ENCODE measurements at regions not wholly inside any gene's neighbourhood (a gene's known extent, or its start where the extent isn't known, plus 50 kb on each side); places are given as distances from the start of the nearest gene placed in this dataset.

DNA sequence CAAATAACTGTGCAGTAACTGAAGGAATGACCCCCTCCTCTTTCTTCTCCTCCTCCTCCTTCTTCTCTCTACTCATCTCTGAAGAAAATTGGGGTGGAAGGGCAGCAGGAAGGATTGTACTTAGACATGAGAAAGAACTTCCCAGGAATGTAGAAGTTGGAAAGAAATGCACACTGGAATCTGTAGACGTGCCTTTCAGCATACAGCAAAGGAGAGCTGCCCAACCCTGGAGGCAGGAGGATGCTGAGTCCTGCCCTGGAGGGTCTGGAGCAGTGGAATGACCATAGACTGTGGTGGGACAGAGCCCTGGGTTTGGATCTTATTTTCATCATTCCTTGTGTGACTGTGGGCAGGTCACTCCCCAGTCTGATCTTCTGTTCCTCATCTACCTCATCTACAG lies 80.1 kb downstream of the PJA1 start:
- no peak for DNase-seq (ENCODE audit: low spot score in 2 of 2)
- FAIRE-seq = no peak

DNA sequence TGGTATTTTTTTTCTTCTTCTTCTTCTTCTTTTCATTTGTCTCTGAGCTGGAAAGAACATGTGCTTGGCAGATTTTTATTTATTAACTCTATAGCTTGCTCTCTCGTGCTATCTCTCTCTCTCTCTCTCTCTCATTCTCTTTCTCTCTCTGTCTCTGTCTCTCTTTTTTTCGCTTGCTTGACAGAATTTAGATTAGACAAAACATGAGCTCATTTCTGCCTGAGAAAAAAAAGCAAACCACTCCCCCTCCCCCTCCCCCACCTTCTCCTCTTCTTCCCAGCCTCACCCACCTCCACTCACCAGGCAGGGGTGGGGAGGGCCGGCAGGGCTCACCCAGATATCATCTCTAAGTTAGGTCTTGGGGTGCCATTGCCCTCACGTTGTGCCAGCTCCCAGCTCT lies 81.5 kb downstream of the PJA1 start:
- FAIRE-seq (no peak), DNase-seq (ENCODE audit: low spot score in 2 of 2) (no peak)

DNA sequence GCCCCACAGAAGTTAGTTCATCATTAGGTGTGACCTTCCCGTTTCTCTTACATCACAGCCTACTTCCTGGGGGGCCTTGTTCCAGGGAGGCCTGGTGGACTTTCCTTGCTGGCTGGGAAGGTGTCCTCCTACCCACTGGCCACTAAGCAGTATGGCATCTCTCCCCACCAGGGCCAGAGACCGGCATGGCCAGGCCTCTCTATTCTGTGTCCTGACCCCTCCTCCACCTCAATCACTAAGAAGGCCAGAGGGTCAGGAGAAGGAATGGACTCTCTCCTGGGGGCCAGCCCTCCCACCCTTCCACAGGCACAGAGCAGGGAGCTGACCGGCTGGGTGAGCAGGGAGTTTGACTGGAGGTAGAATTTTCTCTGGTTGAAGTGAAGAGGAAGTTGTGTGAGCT lies 81.9 kb downstream of the PJA1 start:
- FAIRE-seq = no peak
- DNase-seq (ENCODE audit: low spot score in 2 of 2) = no peak

DNA sequence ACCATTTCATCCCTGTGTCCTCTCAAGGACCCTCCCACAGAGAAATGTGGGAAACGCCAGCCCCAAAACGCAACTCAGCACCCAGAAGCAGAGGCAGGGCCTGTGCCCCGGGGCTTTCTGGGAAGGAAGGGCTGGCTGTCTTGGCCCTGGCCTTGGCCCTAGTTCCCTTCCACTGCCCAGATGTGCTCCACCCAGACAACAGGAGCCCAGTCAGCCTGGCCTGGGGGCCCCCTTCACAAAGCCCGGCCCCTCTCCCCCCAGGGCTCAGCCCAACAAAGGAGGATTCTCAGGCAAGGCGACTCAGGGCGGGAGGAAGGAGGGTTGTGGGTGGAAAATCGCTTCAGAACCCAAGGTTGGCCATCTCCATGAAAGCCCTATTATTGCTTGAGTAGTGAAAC lies 82.5 kb downstream of the PJA1 start:
- FAIRE-seq = no peak
- no peak for DNase-seq (ENCODE audit: low spot score in 2 of 2)

DNA sequence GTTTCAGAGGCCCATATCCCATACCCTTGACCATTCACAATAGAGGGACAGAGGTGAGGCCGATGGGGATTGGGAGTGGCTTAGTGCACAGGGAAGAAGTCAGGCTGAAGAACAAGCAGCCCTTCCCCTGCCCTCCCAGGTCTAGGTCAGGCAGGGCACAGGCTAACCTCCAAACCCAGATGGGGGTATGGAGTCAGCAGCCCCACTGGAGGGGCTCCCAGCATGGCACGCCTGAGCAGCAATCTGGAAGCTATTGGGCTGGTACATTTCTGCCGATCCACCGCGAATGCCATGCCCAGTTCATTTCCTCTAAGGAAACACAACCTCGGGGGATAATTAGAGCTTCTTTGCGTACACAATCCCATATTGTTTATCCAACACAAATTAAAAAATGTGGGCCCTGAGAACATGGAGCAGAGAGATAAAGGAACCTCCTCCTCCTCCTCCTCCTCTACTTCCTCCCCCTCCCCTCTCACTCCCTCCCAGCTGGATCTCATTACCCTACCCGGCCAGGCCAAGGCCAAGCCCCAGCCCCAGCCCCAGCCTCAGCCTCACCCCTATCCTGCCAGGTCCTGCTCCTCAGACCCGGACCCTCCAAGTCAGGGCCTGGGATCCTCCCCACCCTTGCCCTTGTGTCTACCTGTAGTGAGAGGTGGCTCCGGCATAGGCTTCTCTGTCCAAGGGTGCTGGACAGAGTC lies 83.0 kb downstream of the PJA1 start:
- DNase-seq (ENCODE audit: low spot score in 2 of 2) (no peak), FAIRE-seq (no peak)

DNA sequence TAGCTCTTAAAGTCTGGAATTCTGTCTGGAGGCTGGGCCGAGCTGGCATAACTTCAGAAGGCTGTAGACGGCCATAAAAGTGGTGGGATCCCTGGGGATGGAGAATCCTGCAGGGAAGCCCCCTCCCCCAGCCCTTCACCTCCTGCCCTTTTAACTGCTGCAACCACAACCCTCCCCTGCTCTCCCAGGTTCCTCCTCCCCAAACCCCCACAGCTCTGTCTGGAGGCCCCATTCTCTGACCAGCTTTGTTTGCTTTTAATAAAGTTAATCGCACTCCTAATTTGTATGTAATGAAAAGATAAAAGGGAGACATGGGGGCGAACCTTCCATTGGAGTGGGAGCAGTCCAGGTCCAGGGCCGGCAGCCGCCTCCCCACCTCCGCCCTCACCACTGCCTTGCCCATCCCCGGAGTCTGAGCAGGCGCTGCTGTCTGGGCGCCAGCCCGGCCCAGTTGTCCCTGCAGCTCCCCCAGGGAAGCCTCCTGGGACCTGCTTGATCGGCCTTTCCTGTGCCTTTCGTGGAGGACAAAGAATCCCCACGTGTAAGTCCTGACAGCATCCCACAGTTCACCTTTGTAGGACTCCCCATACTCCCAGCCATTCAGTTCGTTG lies 84.3 kb downstream of the PJA1 start:
- DNase-seq (ENCODE audit: low spot score in 2 of 2) = no peak
- FAIRE-seq = no peak

DNA sequence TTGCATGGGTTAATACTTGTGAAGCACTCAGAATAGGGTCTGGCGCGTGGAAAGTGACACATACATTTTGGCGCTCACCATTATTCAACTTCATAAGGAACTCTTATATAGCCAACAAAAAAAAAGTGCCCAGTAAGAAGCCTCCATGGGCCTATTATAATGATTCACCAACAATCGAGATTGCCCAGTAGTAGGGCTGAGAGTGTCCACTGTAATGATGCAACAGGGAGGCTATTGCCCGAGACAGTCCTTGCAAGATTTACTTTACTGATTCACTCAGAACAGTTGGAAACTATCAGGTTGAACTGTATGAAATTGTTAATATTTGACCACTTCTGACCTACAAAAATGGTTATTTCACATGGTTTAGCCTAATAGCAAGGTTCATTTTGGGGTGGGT lies 86.0 kb downstream of the PJA1 start:
- FAIRE-seq = no peak
- no peak for DNase-seq (ENCODE audit: low spot score in 2 of 2)

DNA sequence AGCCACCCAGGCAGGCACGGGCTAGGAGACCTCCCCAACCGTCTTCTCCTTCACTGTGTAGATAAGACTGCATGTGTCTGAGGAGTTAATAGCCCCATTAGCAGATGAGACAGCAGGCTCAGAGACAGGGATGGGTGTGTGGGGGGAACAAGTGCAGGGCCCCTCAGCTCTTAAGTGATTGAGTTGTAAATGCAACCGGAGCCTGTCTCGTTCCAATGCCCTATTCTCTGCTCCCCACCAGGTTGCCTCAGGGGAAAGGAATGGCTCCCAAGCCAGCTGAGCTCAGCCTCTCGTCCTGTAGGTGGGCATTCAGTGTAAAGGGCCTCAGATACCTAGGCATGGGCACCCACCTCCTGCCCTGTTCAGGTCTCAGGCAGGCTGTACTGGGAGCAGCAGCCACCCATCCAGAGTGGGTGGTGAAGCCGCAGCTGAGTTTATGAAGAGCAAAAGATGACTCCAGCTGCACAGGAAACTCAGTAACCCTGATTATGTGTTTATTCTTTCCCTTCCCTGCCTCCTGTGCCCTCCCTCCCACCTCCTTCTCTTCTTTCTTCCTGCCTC lies 87.3 kb downstream of the PJA1 start:
- DNase-seq (ENCODE audit: low spot score in 2 of 2) (no peak), FAIRE-seq (no peak)

DNA sequence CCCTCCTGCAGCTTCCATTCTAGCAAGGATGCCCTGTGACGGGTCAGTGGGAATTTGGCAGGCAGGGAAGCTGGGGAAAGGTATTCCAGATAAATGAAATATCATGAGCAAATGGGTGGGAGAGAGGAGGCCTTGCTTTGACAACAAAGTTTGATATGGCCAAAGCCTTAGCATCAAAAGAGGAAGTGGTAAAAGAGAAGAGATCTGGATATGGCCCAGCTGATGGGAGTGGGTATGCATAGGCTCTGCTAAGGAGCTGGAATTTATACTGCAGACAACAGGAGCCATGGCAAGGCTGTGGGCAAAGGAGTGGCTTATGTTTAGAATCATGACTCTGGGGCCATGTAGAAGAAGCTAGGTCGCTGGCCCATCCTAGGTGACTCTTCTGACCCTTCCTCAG lies 89.2 kb downstream of the PJA1 start:
- DNase-seq (ENCODE audit: low spot score in 2 of 2) = no peak
- FAIRE-seq = no peak

DNA sequence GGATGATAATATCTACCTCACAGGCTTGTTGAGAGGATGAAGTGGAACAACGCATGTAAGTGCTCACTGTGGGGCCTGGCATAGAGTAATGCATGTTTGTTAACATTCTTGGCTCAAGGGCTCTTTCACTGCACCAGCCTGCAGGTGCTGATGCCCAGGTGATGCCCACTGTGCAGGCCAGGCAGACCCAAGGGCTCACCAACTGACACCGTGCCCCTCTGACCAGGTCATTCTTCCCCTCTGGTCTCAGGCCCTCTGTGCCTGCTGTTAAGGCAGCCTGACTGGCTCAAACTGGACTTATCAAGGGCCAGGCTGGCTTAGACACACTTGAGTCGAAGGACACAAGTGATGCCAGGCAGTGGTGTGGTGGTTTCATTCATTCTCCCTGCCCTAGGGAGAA lies 90.5 kb downstream of the PJA1 start:
- DNase-seq (ENCODE audit: low spot score in 2 of 2) = no peak
- FAIRE-seq = no peak

DNA sequence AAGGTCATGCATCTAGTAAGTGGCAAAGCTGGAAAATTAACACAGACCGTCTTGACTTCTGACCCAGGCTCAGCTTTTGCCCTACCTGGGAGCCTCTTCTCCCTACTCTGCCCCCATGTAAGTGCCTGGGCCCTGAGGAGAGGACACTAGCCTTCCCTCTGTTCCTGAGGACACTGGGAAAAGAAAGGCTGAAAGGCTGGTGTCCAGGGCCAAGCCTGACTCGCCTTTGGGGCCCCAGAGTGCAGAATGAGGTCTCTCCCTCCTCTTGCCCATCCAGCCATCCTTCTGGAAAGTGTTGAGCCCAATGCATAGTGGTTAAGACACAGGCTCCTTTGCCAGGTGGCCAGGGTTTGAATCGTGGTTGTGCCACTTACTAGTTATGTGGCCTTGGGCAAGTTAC lies 91.5 kb downstream of the PJA1 start:
- FAIRE-seq (no peak), DNase-seq (ENCODE audit: low spot score in 2 of 2) (no peak)

DNA sequence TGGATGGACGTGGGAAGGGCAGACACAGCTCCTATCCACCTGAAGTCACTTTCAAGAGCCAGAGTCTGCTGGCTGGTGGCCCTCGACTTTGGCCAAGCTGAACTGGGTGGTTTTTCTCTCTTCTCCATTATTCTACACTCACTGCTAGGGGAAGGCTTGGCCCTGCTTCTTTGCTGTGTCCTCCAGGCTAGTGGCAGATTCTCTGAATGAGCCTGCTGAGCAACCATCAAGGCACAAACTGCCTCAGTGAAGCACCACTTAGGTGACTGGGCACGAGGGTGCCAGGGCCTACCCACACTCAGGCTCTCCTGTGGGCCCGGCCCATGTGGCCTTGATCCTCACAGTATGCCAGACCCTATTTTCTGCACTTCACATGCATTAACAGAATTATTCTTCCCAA lies 92.0 kb downstream of the PJA1 start:
- no peak for FAIRE-seq
- no peak for DNase-seq (ENCODE audit: low spot score in 2 of 2)

DNA sequence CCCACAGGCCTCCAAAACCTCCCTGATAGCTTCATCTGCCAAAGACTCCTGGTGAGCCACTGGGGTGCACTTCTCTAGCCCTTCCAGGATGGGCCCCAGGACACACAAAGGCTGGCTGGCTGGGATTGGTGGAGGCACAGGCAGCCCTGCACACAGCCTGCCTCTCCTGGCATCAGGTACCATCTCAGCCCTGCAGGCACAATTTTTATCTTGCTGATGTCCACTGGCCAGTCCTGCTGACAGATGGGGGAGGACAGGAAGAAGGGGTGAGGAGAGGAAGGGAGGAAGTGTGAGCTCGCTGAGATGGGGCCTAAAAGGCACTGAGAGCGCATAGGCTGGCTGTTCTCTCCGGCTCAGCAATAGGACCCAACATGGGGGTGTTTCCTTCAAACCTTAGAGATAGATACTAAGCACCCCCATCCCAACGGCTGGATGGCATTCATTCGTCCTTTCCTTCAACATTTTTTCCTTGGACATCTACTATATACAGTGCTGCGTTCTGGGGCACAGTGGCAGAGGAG lies 92.7 kb downstream of the PJA1 start:
- FAIRE-seq (no peak), DNase-seq (ENCODE audit: low spot score in 2 of 2) (no peak)

DNA sequence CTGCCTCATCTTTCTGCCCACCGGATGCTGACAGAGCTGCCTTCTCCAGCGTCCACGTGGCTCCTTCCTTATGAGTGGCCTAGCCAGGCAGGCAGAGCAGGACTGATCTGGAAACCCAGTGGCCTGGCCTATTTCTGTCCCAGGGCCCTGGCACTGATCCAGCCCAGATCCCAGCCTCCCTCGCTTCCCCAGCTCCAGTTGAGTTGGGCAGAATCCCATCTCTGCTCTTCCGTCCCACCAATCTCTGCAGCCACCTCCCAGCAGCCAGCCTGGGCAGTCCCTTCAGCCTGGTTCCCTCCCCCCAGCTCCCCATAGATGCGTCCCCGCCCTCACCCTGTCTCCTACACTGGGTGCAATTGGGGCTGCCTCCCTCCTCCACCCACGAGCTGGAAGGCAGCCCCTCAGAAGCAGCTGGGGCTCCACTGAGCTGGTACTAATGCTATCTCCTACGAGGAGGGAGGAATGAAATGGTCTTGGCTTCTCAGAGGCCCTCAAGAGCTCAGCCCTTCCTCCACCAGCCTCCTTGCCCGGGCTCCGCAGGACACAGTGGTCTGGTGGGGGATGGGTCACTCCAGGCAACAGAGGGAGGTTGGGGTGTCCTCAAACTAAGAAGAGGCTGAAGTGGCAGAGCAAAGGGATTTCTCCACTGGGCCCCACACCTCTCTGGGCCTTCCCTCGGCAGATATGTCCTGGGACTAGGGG lies 94.2 kb downstream of the PJA1 start:
- FAIRE-seq (no peak), DNase-seq (ENCODE audit: low spot score in 2 of 2) (peak in 1 of 2 donors; percentile 30)

DNA sequence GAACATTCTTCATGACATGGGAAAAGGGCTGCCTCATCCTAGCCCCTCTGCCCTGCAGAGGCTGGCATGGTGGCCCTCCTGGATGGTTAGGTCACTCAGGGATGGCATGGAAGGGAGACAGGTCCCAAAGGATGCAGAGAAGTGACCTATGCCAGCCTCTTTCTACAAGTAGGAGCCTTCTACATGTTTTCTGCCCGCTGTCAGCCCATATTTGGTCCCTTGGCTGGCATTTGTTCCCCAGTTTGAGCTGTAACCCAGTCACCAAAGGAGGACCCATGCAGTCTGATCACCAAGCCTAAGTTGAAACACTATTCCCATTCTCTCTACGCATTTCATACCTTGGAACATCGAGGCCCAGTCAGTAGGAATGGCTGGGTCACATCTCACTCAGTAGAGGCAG lies 95.4 kb downstream of the PJA1 start:
- FAIRE-seq (no peak), DNase-seq (ENCODE audit: low spot score in 2 of 2) (no peak)

DNA sequence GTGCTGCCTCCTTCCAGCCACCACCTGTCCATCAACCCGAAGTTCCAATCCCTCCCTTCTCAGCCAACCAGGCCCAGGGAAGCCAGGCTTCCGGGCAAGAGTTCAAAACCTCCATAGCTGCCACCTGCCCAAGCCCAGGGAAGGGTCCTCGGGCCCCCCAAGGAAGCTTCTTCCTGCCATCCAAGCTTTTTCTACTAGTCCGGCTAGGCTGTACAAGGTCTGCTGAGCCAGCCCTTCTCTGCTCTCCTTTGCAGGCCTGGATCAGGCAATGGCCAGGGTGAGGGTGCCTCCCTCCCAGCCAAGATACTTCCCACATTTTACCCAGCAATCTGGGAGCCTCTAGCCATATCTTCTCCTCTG lies 96.2 kb downstream of the PJA1 start:
- no peak for FAIRE-seq
- DNase-seq (ENCODE audit: low spot score in 2 of 2) = no peak

DNA sequence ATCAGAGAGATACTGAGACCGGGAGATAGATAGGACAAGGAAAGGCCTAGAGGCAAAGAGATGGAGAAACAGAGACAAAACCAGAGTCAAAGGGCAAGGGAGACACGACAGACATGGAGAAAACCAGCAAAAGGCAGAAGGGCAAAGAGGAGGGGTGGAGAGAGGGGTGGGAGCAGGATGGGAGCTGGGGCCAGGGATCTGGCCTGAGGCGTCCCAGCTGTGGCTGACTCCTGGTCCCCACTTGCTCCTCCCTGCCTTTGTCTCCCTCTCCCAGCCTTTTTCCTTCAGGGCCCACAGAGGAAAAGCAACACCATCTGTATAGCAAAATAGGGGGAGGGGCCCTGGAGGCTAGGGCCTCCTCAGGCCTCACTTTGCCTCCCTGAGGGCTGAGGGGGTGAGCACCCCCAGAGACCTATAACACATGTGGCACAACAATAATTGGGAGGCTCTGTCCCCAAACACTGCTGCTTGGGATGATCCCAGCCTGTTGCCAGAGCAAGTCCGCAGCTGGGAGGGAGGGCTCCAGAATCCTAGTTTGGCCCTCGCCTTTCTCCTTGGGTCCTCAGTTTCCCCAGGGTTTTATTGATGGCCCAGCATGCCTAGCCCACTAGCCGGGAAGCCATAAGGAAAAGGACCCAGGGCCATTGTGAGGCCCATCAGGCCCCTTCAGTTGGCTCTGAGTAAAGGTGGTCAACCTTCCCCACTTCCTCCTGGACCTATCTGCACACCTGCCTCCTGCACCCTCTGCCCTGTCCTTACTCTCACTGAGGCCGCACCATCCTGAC lies 96.8 kb downstream of the PJA1 start:
- FAIRE-seq (no peak), DNase-seq (ENCODE audit: low spot score in 2 of 2) (no peak)

DNA sequence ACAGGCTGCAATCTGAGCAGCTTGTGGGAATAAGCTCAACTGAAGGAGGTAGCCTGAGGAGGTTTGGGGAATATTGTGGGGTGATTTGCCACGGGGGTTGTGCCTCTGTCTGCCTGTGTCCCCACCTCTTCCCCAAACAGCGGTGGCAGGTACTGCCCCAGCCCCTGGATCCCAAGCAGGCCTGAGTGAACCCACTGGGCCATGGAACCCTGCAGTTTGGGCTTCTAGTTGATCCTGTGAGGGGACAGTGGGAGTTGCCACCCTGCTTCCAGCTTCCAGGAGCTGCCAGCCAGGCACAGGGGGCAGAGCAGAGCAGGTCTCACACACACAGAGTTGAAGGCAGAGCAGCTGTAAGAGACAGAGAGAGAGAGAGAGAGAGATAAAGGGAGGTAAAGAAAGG lies 97.4 kb downstream of the PJA1 start:
- DNase-seq (ENCODE audit: low spot score in 2 of 2) = no peak
- no peak for FAIRE-seq

DNA sequence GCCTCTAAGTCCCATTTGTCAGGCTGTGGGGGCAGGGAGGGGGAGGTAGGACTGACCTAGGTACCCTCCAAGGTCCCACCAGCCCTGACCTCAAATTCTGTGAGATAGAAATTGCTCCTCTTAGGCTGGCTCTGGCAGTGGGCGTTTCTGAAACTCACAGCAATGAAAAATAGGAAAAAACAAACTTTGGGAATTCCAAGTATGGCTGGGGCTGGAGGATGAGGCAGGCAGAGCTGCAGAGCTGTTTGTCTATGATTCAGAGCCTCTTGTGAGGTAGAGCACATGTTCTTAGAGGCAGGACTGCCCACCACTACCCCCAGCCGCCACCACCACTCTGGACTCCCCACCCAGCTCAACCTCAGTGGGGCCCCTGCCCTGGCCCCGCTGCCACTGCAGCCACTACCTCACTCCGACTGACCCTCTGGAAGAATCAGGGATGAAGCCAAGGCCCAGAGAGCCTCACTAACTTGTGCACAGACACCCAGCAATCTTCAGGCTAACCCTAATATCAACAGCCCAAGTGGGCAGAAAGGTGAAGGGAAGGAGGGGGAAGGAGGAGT lies 98.2 kb downstream of the PJA1 start:
- no peak for FAIRE-seq
- DNase-seq (ENCODE audit: low spot score in 2 of 2) = no peak

DNA sequence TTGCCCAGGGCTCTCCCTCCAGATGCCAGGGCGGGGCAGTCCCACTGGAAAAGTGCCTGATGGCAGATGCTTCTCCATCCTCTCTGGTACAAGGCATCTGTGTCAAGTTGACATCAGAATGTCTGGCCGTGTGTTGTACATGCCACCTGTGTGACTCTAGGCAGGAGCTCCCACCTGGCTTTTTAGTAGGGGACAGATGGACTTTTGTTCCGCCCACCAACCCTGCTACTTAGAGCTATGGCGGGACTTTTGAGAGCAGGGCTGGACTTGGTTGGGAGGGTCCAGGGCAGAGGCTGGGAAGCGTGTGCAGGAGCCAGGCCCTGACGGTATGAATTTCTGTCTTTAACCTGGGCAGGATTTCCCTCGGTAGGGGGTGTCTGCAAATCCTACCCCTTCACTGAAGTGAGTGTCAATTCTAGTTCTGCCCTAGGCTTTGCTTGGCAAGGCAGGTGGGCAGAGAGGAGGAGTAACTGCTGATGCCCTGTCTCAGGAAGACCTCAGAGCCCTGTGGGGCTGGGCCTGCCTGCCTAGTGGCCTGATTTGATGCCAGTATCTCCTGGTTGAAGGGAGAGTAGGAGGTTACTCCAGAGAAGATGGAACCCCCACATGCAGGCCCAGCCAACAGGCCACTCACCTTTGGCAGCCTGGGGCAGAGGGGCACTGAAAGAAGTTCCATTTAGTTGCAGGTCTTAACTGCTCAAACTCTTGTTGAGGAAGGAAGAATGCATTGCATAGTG lies 99.1 kb downstream of the PJA1 start:
- no peak for DNase-seq (ENCODE audit: low spot score in 2 of 2)
- no peak for FAIRE-seq
